Keratinocyte (primary cell): ENCODE measurements at regions not wholly inside any gene's neighbourhood (a gene's known extent, or its start where the extent isn't known, plus 50 kb on each side); places are given as distances from the start of the nearest gene placed in this dataset.

ENCODE experiments used
- CTCF ChIP-seq, 3 experiments: IDR thresholded peaks in 1 of 3; conservative IDR thresholded peaks in 1 of 3; optimal IDR thresholded peaks in 1 of 3; 2 replicates in 2 of 3; 3 replicates in 1 of 3; pipeline versions ENCODE3 to v1.5.1; 2011; ENCODE audit warnings: low read length in 3 of 3, mild to moderate bottlenecking in 3 of 3, moderate library complexity in 2 of 3, control low read depth in 1 of 3, inconsistent platforms in 1 of 3; ENCODE audit not compliant: insufficient read depth in 2 of 3; ENCODE audit errors: extremely low read depth in 1 of 3
- EZH2 ChIP-seq: IDR thresholded peaks from one replicate; pipeline ENCODE4 v1.6.1; 2012; ENCODE audit warnings: inconsistent platforms, mild to moderate bottlenecking, low read length, moderate library complexity

GRCh38 chr22:48142388-48142787 lies 1379.9 kb downstream of the TBC1D22A start:
- TF ChIP-seq CTCF (optimal IDR thresholded peaks at IDR 0.05 in 1 of 3, IDR thresholded peaks at IDR 0.05 in 1 of 3, conservative IDR thresholded peaks at IDR 0.05 in 1 of 3; ENCODE audit: extremely low read depth in 1 of 3, insufficient read depth in 2 of 3, low read length in 3 of 3) (no peak), EZH2 (no peak)
